Loucy (cell line): ENCODE measurements at regions not wholly inside any gene's neighbourhood (a gene's known extent, or its start where the extent isn't known, plus 50 kb on each side); places are given as distances from the start of the nearest gene placed in this dataset.

Source experiments
- H2AFZ ChIP-seq: fragments of 200-600 bp; sonication (generic); 2 replicates; pipeline ENCODE4 v1.6.0; 2016; ENCODE audit warnings: antibody characterized with exemption, mild to moderate bottlenecking, low read length, moderate library complexity
- H3F3A ChIP-seq: fragments of 200-600 bp; 2 replicates; pipeline ENCODE4 v1.6.0; 2016; ENCODE audit warnings: antibody characterized with exemption, low read depth, mild to moderate bottlenecking
- H3K27me3 ChIP-seq: fragments of 200-600 bp; sonication (generic); 2 replicates; pipeline ENCODE4 v1.6.1; 2014; ENCODE audit warnings: low read length, mild to moderate bottlenecking; ENCODE audit not compliant: insufficient read depth, poor library complexity, severe bottlenecking
- H3K36me3 ChIP-seq: fragments of 200-600 bp; sonication (generic); 2 replicates; pipeline ENCODE4 v1.6.1; 2016; ENCODE audit warnings: low read length; ENCODE audit not compliant: insufficient read depth
- H3K4me1 ChIP-seq: fragments of 200-600 bp; sonication (generic); 2 replicates; pipeline ENCODE4 v1.5.1; 2014; ENCODE audit warnings: low read length, mild to moderate bottlenecking; ENCODE audit not compliant: insufficient read depth, poor library complexity, severe bottlenecking
- H3K4me2 ChIP-seq: fragments of 200-600 bp; sonication (generic); 2 replicates; pipeline ENCODE4 v1.6.0; 2014; ENCODE audit warnings: antibody characterized with exemption, low read length, low read depth, mild to moderate bottlenecking; ENCODE audit not compliant: poor library complexity, severe bottlenecking
- H3K4me3 ChIP-seq: fragments of 200-600 bp; sonication (generic); 2 replicates; pipeline ENCODE4 v1.5.1; 2014; ENCODE audit warnings: low read length, mild to moderate bottlenecking, mixed read lengths; ENCODE audit not compliant: poor library complexity, severe bottlenecking
- H3K79me2 ChIP-seq: fragments of 200-600 bp; sonication (generic); 2 replicates; pipeline ENCODE4 v1.6.1; 2014; ENCODE audit warnings: low read length; ENCODE audit not compliant: insufficient read depth
- H3K9ac ChIP-seq: fragments of 200-600 bp; sonication (generic); 2 replicates; pipeline ENCODE4 v1.6.0; 2014; ENCODE audit warnings: mild to moderate bottlenecking, low read depth, low read length, moderate library complexity; ENCODE audit not compliant: poor library complexity, severe bottlenecking
- H3K9me2 ChIP-seq: fragments of 200-600 bp; sonication (generic); replicated peaks from 2 replicates; pipeline ENCODE4 v1.6.1; 2016; ENCODE audit warnings: low read depth, low read length, mixed read lengths
- H3K9me3 ChIP-seq: fragments of 200-600 bp; sonication (generic); 2 replicates; pipeline ENCODE4 v1.6.1; 2014; ENCODE audit warnings: mild to moderate bottlenecking, antibody characterized with exemption, low read length, low read depth; ENCODE audit not compliant: insufficient read depth
- H4K20me1 ChIP-seq: fragments of 200-600 bp; sonication (generic); 2 replicates; pipeline ENCODE4 v1.6.0; 2014; ENCODE audit warnings: antibody characterized with exemption, low read length, mild to moderate bottlenecking; ENCODE audit not compliant: insufficient read depth, poor library complexity, severe bottlenecking
- CTCF ChIP-seq: fragments of 200-600 bp; sonication (generic); conservative IDR thresholded peaks from 2 replicates; pipeline ENCODE4 v1.5.1; 2014; ENCODE audit warnings: mild to moderate bottlenecking, antibody characterized with exemption, low read length
- EZH2phosphoT487 ChIP-seq: fragments of 200-600 bp; IDR thresholded peaks from 2 replicates; pipeline ENCODE4 v1.6.1; 2018; ENCODE audit warnings: antibody characterized with exemption, mild to moderate bottlenecking, moderate library complexity, borderline replicate concordance

- H3F3A ChIP-seq = no peaks in the 10 kb centered on the region
- 0 out of 2 replicates have a peak, but pooled peaks cover 3% of the 10 kb centered on the region for H3K9me2 ChIP-seq
- H3K36me3 ChIP-seq = no peaks in the 10 kb centered on the region
- no peaks in the 10 kb centered on the region for H3K27me3 ChIP-seq
- H4K20me1 ChIP-seq = no peaks in the 10 kb centered on the region
- TF ChIP-seq CTCF = no peak
- TF ChIP-seq EZH2phosphoT487 = no peak
- H3K4me1 ChIP-seq = no peaks in the 10 kb centered on the region
- no peak overlapping the region for H3K4me2 ChIP-seq
- no peaks in the 10 kb centered on the region for H3K9me3 ChIP-seq
- H3K79me2 ChIP-seq = no peaks in the 10 kb centered on the region
- no peak overlapping the region for H3K9ac ChIP-seq
- H2AFZ ChIP-seq = no peak overlapping the region
- no peak overlapping the region for H3K4me3 ChIP-seq
Measured at GRCh38 chr6:91412532-91412931, 825.7 kb upstream of the MAP3K7 start.

- Histone ChIP-seq H3K4me3 (no peak overlapping the region), H4K20me1 (no peaks in the 10 kb centered on the region), H3K79me2 (no peaks in the 10 kb centered on the region), H3K27me3 (no peaks in the 10 kb centered on the region), H3K36me3 (no peaks in the 10 kb centered on the region), H2AFZ (no peak overlapping the region), H3K4me2 (no peak overlapping the region), H3K9ac (no peak overlapping the region), H3K9me2 (0 out of 2 replicates have a peak, but pooled peaks cover 3% of the 10 kb centered on the region), H3K9me3 (no peaks in the 10 kb centered on the region), H3F3A (no peaks in the 10 kb centered on the region), H3K4me1 (no peaks in the 10 kb centered on the region)
- TF ChIP-seq CTCF (no peak), EZH2phosphoT487 (no peak)
Measured at GRCh38 chr6:91407706-91408105, 820.8 kb upstream of the MAP3K7 start.

GRCh38 chr6:91392951-91393350, 806.1 kb upstream of the MAP3K7 start:
- H3K79me2 ChIP-seq = no peaks in the 10 kb centered on the region
- no peaks in the 10 kb centered on the region for H3K27me3 ChIP-seq
- no peaks in the 10 kb centered on the region for H4K20me1 ChIP-seq
- no peak for TF ChIP-seq CTCF
- no peak for TF ChIP-seq EZH2phosphoT487
- no peak overlapping the region for H3K4me3 ChIP-seq
- no peak overlapping the region for H3K9ac ChIP-seq
- no peak overlapping the region for H2AFZ ChIP-seq
- H3F3A ChIP-seq = no peaks in the 10 kb centered on the region
- no peak overlapping the region for H3K4me2 ChIP-seq
- H3K9me2 ChIP-seq = no peaks in the 10 kb centered on the region
- H3K9me3 ChIP-seq = no peaks in the 10 kb centered on the region
- no peaks in the 10 kb centered on the region for H3K36me3 ChIP-seq
- H3K4me1 ChIP-seq = no peaks in the 10 kb centered on the region
